H1 (cell line): ENCODE measurements at regions not wholly inside any gene's neighbourhood (a gene's known extent, or its start where the extent isn't known, plus 50 kb on each side); places are given as distances from the start of the nearest gene placed in this dataset.

Source experiments
- CTCF ChIA-PET: fragments of 300-600 bp; sonication (Branson Sonifier 250); formaldehyde crosslinking; loops from one replicate; lab custom pipeline; 2021; ENCODE audit not compliant: partially characterized antibody; lab: Charles Lee
- POLR2A ChIA-PET: fragments of 300-600 bp; sonication (Branson Sonifier 250); formaldehyde crosslinking; loops from one replicate; lab custom pipeline; 2021; ENCODE audit warnings: inconsistent platforms; ENCODE audit not compliant: partially characterized antibody; lab: Charles Lee
- DNase-seq, 2 experiments: peaks; one replicate each; pipeline versions ENCODE4 v3.0.0 to v3.0.0-alpha.2; 2010 to 2022; ENCODE audit warnings: low spot score in 2 of 2, low read depth in 1 of 2, mixed read lengths in 1 of 2
- FAIRE-seq: peaks from 2 replicates; lab custom pipeline; 2011; peaks lifted over from hg19 to GRCh38; lab: Jason Lieb, UNC
- H2AFZ ChIP-seq: 2 replicates; pipeline ENCODE4 v1.8.1; 2012; ENCODE audit warnings: low read length, inconsistent platforms
- H2AK5ac ChIP-seq: 2 replicates; pipeline ENCODE4 v1.6.1; 2013; ENCODE audit warnings: low read depth, low read length
- H2BK120ac ChIP-seq: replicated peaks from 2 replicates; pipeline ENCODE3; 2013; ENCODE audit warnings: low read depth, low read length, inconsistent platforms
- H2BK12ac ChIP-seq: 2 replicates; pipeline ENCODE4 v1.6.1; 2013; ENCODE audit warnings: low read depth, low read length
- H2BK15ac ChIP-seq: 2 replicates; pipeline ENCODE4 v1.6.1; 2013; ENCODE audit warnings: low read length
- H2BK20ac ChIP-seq: 2 replicates; pipeline ENCODE4 v1.6.1; 2013; ENCODE audit warnings: low read length
- H2BK5ac ChIP-seq: 2 replicates; pipeline ENCODE4 v1.6.1; 2013; ENCODE audit warnings: low read depth, low read length
- H3K14ac ChIP-seq: 2 replicates; pipeline ENCODE4 v1.6.1; 2013; ENCODE audit warnings: inconsistent platforms; ENCODE audit not compliant: insufficient read length
- H3K18ac ChIP-seq: 2 replicates; pipeline ENCODE4 v1.6.1; 2013; ENCODE audit warnings: low read length; ENCODE audit errors: extremely low read depth
- H3K23ac ChIP-seq: 2 replicates; pipeline ENCODE4 v1.6.1; 2013; ENCODE audit warnings: inconsistent platforms; ENCODE audit not compliant: insufficient read length
- H3K23me2 ChIP-seq: 2 replicates; pipeline ENCODE4 v1.6.1; 2013; ENCODE audit warnings: low read depth, low read length
- H3K27ac ChIP-seq: 2 replicates; pipeline ENCODE4 v1.6.1; 2011; ENCODE audit warnings: low read depth, low read length, inconsistent platforms
- H3K27me3 ChIP-seq, 4 experiments: replicated peaks in 1 of 4; 1 replicate in 1 of 4; 2 replicates in 3 of 4; pipeline versions ENCODE4 v1.6.1 to v1.8.1; 2011 to 2013; ENCODE audit warnings: low read length in 3 of 4, mild to moderate bottlenecking in 3 of 4, inconsistent platforms in 2 of 4, mixed read lengths in 2 of 4, moderate library complexity in 1 of 4; ENCODE audit not compliant: control insufficient read depth in 3 of 4, insufficient read depth in 3 of 4; ENCODE audit errors: extremely low read depth in 1 of 4
- H3K36me3 ChIP-seq, 4 experiments: 2 replicates each; pipeline versions ENCODE4 v1.6.1 to v1.8.1; 2011 to 2013; ENCODE audit warnings: mild to moderate bottlenecking in 4 of 4, low read length in 3 of 4, moderate library complexity in 2 of 4, control low read depth in 1 of 4, inconsistent platforms in 1 of 4; ENCODE audit not compliant: insufficient read depth in 4 of 4, control insufficient read depth in 2 of 4
- H3K4ac ChIP-seq: replicated peaks from 2 replicates; pipeline ENCODE3; 2013; ENCODE audit warnings: low read length, low read depth, mixed read lengths, inconsistent platforms; ENCODE audit not compliant: insufficient read length
- H3K4me1 ChIP-seq, 4 experiments: replicated peaks in 1 of 4; 1 replicate in 1 of 4; 2 replicates in 3 of 4; pipeline versions ENCODE4 v1.6.1 to v1.8.1; 2011 to 2013; ENCODE audit warnings: low read length in 3 of 4, inconsistent platforms in 2 of 4, mixed read lengths in 1 of 4; ENCODE audit not compliant: insufficient read depth in 4 of 4, control insufficient read depth in 3 of 4
- H3K4me2 ChIP-seq, 2 experiments: 2 replicates each; pipeline versions ENCODE4 v1.6.1 to v1.8.1; 2011 to 2013; ENCODE audit warnings: low read depth in 2 of 2, low read length in 2 of 2, control low read depth in 1 of 2, inconsistent platforms in 1 of 2, mild to moderate bottlenecking in 1 of 2; ENCODE audit not compliant: insufficient read depth in 1 of 2
- H3K4me3 ChIP-seq, 4 experiments: fragments of 200-600, 300-600 bp in 1 of 4; sonication (generic), shearing (Covaris generic), sonication (Bioruptor Twin) in 1 of 4; 2 replicates each; pipeline versions ENCODE4 v1.5.1 to v1.8.1; 2011 to 2016; ENCODE audit warnings: low read length in 4 of 4, low read depth in 3 of 4, control low read depth in 2 of 4, inconsistent platforms in 2 of 4, mild to moderate bottlenecking in 2 of 4, mixed read lengths in 1 of 4, moderate library complexity in 1 of 4; ENCODE audit not compliant: insufficient read depth in 2 of 4; ENCODE audit errors: extremely low read depth in 1 of 4
- H3K56ac ChIP-seq: replicated peaks from 2 replicates; pipeline ENCODE3; 2013; ENCODE audit warnings: low read depth, mild to moderate bottlenecking, mixed read lengths, low read length, inconsistent platforms; ENCODE audit not compliant: insufficient read length
- H3K79me1 ChIP-seq: 2 replicates; pipeline ENCODE4 v1.6.1; 2013; ENCODE audit warnings: low read depth, low read length, control low read depth
- H3K79me2 ChIP-seq, 2 experiments: 2 replicates each; pipeline versions ENCODE4 v1.6.1 to v1.8.1; 2012 to 2013; ENCODE audit warnings: low read length in 2 of 2, mild to moderate bottlenecking in 2 of 2, inconsistent platforms in 1 of 2; ENCODE audit not compliant: insufficient read depth in 2 of 2, control insufficient read depth in 1 of 2
- H3K9ac ChIP-seq, 4 experiments: replicated peaks in 1 of 4; 1 replicate in 1 of 4; 2 replicates in 3 of 4; pipeline versions ENCODE4 v1.6.1 to v1.8.1; 2011 to 2013; ENCODE audit warnings: low read depth in 3 of 4, low read length in 3 of 4, control low read depth in 2 of 4, mild to moderate bottlenecking in 2 of 4, moderate library complexity in 2 of 4, inconsistent platforms in 1 of 4; ENCODE audit errors: extremely low read depth in 1 of 4
- H3K9me3 ChIP-seq, 2 experiments: 2 replicates each; pipeline versions ENCODE4 v1.6.1 to v1.8.1; 2012 to 2013; ENCODE audit warnings: mild to moderate bottlenecking in 2 of 2, moderate library complexity in 2 of 2, control low read depth in 1 of 2, inconsistent platforms in 1 of 2, low read depth in 1 of 2, low read length in 1 of 2, mixed read lengths in 1 of 2; ENCODE audit not compliant: insufficient read depth in 2 of 2
- H4K20me1 ChIP-seq, 2 experiments: replicated peaks in 1 of 2; 2 replicates each; pipeline versions ENCODE3 to v1.8.1; 2011 to 2013; ENCODE audit warnings: inconsistent platforms in 2 of 2, low read length in 2 of 2, mild to moderate bottlenecking in 1 of 2; ENCODE audit not compliant: insufficient read depth in 2 of 2, control insufficient read depth in 1 of 2
- H4K5ac ChIP-seq: 2 replicates; pipeline ENCODE4 v1.6.1; 2013; ENCODE audit warnings: low read length, low read depth, mixed read lengths, inconsistent platforms; ENCODE audit not compliant: insufficient read length
- H4K8ac ChIP-seq: 2 replicates; pipeline ENCODE4 v1.8.0; 2013; ENCODE audit warnings: mild to moderate bottlenecking, moderate library complexity, low read length, inconsistent platforms; ENCODE audit not compliant: insufficient read depth; ENCODE audit errors: extremely low read depth
- H4K91ac ChIP-seq: replicated peaks from 2 replicates; pipeline ENCODE3; 2013; ENCODE audit warnings: low read length, mixed read lengths, inconsistent platforms; ENCODE audit not compliant: insufficient read length
- POLR2AphosphoS5 ChIP-seq: IDR thresholded peaks from 2 replicates; pipeline ENCODE4 v1.6.1; 2011; ENCODE audit warnings: low read depth, low read length
- WGBS, 2 experiments: shearing (Covaris generic) in 1 of 2; methylation state at CpG; one replicate each; pipeline versions ENCODE4 v1.1.6 to v1.1.7; 2013 to 2015; ENCODE audit warnings: low lambda C conversion rate in 2 of 2, mixed read lengths in 2 of 2, inconsistent platforms in 1 of 2, low coverage in 1 of 2, missing lambda C conversion rate in 1 of 2; ENCODE audit not compliant: insufficient replicate concordance in 2 of 2, insufficient coverage in 1 of 2, insufficient read length in 1 of 2; ENCODE audit errors: extremely low coverage in 1 of 2, missing lambda C conversion rate in 1 of 2; 5-methylcytosine and 5-hydroxymethylcytosine counted together

- no peak overlapping the region for H2BK120ac ChIP-seq
- 78% methylated on average over 5 of the region's 5 CpGs; no CpG with 5 or more reads in 1 of the 2 experiments for WGBS, 2 experiments
- H3K27ac ChIP-seq = no peak overlapping the region
- H3K9me3 ChIP-seq = no peaks in the 10 kb centered on the region
- H4K8ac ChIP-seq = no peak overlapping the region
- FAIRE-seq (no peak), DNase-seq (no peak)
- no peak overlapping the region for H3K4ac ChIP-seq
- H3K79me2 ChIP-seq = no peaks in the 10 kb centered on the region
- no peaks in the 10 kb centered on the region for H3K23me2 ChIP-seq
- no peak overlapping the region for H4K5ac ChIP-seq
- H3K4me2 ChIP-seq = no peak overlapping the region
- ChIA-PET POLR2A (no interaction called here), CTCF (interaction anchor here (0.9 to 1.8 kb wide), 9 partner anchors 9 to 484 kb away, joined by 3 to 7 read pairs (median 4); no protein-coding TSS in a partner anchor)
- H3K4me3 ChIP-seq = no peak overlapping the region
- TF ChIP-seq POLR2AphosphoS5 = no peak
- no peak overlapping the region for H3K56ac ChIP-seq
- no peak overlapping the region for H2BK20ac ChIP-seq
- 0 out of 7 replicates have a peak, but pooled peaks cover 0 to 3% (median 0%) of the 10 kb centered on the region in 4 experiments for H3K4me1 ChIP-seq
- H2BK5ac ChIP-seq = no peak overlapping the region
- H3K23ac ChIP-seq = no peak overlapping the region
- no peak overlapping the region for H2AK5ac ChIP-seq
- no peak overlapping the region for H2BK15ac ChIP-seq
- H3K27me3 ChIP-seq = no peaks in the 10 kb centered on the region
- H3K36me3 ChIP-seq = no peaks in the 10 kb centered on the region
- no peaks in the 10 kb centered on the region for H4K20me1 ChIP-seq
- H3K14ac ChIP-seq = no peak overlapping the region
- no peak overlapping the region for H3K18ac ChIP-seq
- no peaks in the 10 kb centered on the region for H3K79me1 ChIP-seq
- H4K91ac ChIP-seq = no peak overlapping the region
- no peak overlapping the region for H3K9ac ChIP-seq
- H2AFZ ChIP-seq = peak overlapping the region; percentile 82; the same call in 1 of the 2 replicates
- no peak overlapping the region for H2BK12ac ChIP-seq
Measured at GRCh38 chr4:27861802-27862201, 1001.2 kb downstream of the STIM2 start.
